A549 (cell line): ENCODE measurements at regions not wholly inside any gene's neighbourhood (a gene's known extent, or its start where the extent isn't known, plus 50 kb on each side); places are given as distances from the start of the nearest gene placed in this dataset.

Source experiments
- ESRRA ChIP-seq: fragments of 150-350 bp; IDR thresholded peaks from 2 replicates; pipeline ENCODE4 v1.6.1; 2014; ENCODE audit warnings: mild to moderate bottlenecking, low read length, borderline replicate concordance
- FOSL2 ChIP-seq, 2 experiments: fragments of 450-650 bp in 1 of 2; fragments of >200 bp in 1 of 2; sonication (Bioruptor Twin) in 1 of 2; formaldehyde crosslinking; IDR thresholded peaks; 2 replicates each; pipeline versions ENCODE4 v1.5.0 to v1.6.1; 2016 to 2020; ENCODE audit warnings: mild to moderate bottlenecking in 1 of 2, moderate library complexity in 1 of 2
- GATA3 ChIP-seq: IDR thresholded peaks from 2 replicates; pipeline ENCODE4 v1.6.1; 2012; ENCODE audit warnings: borderline replicate concordance
- HMGXB4 ChIP-seq: fragments of 250-450 bp; sonication (Bioruptor Pico); IDR thresholded peaks from 2 replicates; pipeline ENCODE4 v1.5.0; 2021; ENCODE audit warnings: mild to moderate bottlenecking, moderate library complexity, borderline replicate concordance
- HOXA7 ChIP-seq: fragments of 250-450 bp; sonication (Bioruptor Pico); IDR thresholded peaks from 2 replicates; pipeline ENCODE4 v1.5.0; 2020; ENCODE audit warnings: mild to moderate bottlenecking, moderate library complexity
- MAX ChIP-seq: IDR thresholded peaks from 2 replicates; pipeline ENCODE4 v1.6.1; 2012
- MYC ChIP-seq: IDR thresholded peaks from 2 replicates; pipeline ENCODE4 v1.6.1; 2012; ENCODE audit warnings: mild to moderate bottlenecking, inconsistent platforms, low read length, improper control_type of control experiment, borderline replicate concordance
- POLR2A ChIP-seq: IDR thresholded peaks from 2 replicates; pipeline ENCODE4 v1.6.1; 2012; ENCODE audit warnings: mild to moderate bottlenecking, low read length
- POLR2AphosphoS2 ChIP-seq: conservative IDR thresholded peaks from 2 replicates; pipeline ENCODE4 v1.6.1; 2012; ENCODE audit warnings: low read length, improper control_type of control experiment, inconsistent platforms
- RAD21 ChIP-seq, 2 experiments: fragments of >200 bp in 1 of 2; sonication (Bioruptor Twin) in 1 of 2; formaldehyde crosslinking in 1 of 2; IDR thresholded peaks in 1 of 2; conservative IDR thresholded peaks in 1 of 2; 2 replicates in 1 of 2; 3 replicates in 1 of 2; pipeline ENCODE4 v1.6.1; 2012 to 2018; ENCODE audit warnings: inconsistent platforms in 1 of 2
- RNF2 ChIP-seq: fragments of 200-600 bp; sonication (generic); IDR thresholded peaks from 2 replicates; pipeline ENCODE4 v1.6.1; 2016; ENCODE audit warnings: low read depth, mild to moderate bottlenecking, antibody characterized with exemption, moderate library complexity, borderline replicate concordance
- TF ChIP-seq, protein P1 (sequence below): fragments of >200 bp; sonication (Bioruptor Twin); formaldehyde crosslinking; IDR thresholded peaks from 3 replicates; pipeline ENCODE4 v1.5.1; 2016
- TF ChIP-seq, protein P2 (sequence below): fragments of 450-650 bp; IDR thresholded peaks from 2 replicates; pipeline ENCODE4 v1.6.1; 2014; ENCODE audit warnings: antibody characterized with exemption
- TF ChIP-seq, protein P3 (sequence below): fragments of 200-600 bp; sonication (generic); IDR thresholded peaks from 2 replicates; pipeline ENCODE4 v1.6.1; 2016; ENCODE audit warnings: antibody characterized with exemption, mild to moderate bottlenecking, moderate library complexity

- TF ChIP-seq ESRRA (no peak), POLR2A (no peak), RNF2 (no peak), RAD21 (conservative IDR thresholded peaks at IDR 0.05 in 1 of 2, IDR thresholded peaks at IDR 0.05 in 1 of 2) (no peak), FOSL2 (IDR thresholded peaks at IDR 0.05) (no peak), FOSL2 (CRISPR knock-in tag; IDR thresholded peaks at IDR 0.05) (no peak), MYC (no peak), HMGXB4 (CRISPR knock-in tag) (no peak), HOXA7 (CRISPR knock-in tag) (no peak), GATA3 (no peak), POLR2AphosphoS2 (no peak), MAX (no peak)
- TF ChIP-seq, protein P1, sequence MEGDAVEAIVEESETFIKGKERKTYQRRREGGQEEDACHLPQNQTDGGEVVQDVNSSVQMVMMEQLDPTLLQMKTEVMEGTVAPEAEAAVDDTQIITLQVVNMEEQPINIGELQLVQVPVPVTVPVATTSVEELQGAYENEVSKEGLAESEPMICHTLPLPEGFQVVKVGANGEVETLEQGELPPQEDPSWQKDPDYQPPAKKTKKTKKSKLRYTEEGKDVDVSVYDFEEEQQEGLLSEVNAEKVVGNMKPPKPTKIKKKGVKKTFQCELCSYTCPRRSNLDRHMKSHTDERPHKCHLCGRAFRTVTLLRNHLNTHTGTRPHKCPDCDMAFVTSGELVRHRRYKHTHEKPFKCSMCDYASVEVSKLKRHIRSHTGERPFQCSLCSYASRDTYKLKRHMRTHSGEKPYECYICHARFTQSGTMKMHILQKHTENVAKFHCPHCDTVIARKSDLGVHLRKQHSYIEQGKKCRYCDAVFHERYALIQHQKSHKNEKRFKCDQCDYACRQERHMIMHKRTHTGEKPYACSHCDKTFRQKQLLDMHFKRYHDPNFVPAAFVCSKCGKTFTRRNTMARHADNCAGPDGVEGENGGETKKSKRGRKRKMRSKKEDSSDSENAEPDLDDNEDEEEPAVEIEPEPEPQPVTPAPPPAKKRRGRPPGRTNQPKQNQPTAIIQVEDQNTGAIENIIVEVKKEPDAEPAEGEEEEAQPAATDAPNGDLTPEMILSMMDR: no peak
- TF ChIP-seq, protein P2, sequence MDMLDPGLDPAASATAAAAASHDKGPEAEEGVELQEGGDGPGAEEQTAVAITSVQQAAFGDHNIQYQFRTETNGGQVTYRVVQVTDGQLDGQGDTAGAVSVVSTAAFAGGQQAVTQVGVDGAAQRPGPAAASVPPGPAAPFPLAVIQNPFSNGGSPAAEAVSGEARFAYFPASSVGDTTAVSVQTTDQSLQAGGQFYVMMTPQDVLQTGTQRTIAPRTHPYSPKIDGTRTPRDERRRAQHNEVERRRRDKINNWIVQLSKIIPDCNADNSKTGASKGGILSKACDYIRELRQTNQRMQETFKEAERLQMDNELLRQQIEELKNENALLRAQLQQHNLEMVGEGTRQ: no peak
- TF ChIP-seq, protein P3, sequence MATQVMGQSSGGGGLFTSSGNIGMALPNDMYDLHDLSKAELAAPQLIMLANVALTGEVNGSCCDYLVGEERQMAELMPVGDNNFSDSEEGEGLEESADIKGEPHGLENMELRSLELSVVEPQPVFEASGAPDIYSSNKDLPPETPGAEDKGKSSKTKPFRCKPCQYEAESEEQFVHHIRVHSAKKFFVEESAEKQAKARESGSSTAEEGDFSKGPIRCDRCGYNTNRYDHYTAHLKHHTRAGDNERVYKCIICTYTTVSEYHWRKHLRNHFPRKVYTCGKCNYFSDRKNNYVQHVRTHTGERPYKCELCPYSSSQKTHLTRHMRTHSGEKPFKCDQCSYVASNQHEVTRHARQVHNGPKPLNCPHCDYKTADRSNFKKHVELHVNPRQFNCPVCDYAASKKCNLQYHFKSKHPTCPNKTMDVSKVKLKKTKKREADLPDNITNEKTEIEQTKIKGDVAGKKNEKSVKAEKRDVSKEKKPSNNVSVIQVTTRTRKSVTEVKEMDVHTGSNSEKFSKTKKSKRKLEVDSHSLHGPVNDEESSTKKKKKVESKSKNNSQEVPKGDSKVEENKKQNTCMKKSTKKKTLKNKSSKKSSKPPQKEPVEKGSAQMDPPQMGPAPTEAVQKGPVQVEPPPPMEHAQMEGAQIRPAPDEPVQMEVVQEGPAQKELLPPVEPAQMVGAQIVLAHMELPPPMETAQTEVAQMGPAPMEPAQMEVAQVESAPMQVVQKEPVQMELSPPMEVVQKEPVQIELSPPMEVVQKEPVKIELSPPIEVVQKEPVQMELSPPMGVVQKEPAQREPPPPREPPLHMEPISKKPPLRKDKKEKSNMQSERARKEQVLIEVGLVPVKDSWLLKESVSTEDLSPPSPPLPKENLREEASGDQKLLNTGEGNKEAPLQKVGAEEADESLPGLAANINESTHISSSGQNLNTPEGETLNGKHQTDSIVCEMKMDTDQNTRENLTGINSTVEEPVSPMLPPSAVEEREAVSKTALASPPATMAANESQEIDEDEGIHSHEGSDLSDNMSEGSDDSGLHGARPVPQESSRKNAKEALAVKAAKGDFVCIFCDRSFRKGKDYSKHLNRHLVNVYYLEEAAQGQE: no peak
Observed at GRCh38 chr6:159389695-159390094, 220.5 kb downstream of the FNDC1 start.
